ENCODE measurements at regions not wholly inside any gene's neighbourhood (a gene's known extent, or its start where the extent isn't known, plus 50 kb on each side); places are given as distances from the start of the nearest gene placed in this dataset.

GRCh38 chr12:22935501-22935900, 310.5 kb downstream of the ETNK1 start:
- no peaks in the 10 kb centered on the region for H3K27me3 ChIP-seq
- no peaks in the 10 kb centered on the region for H3K4me1 ChIP-seq (ENCODE audit: control insufficient read depth in 1 of 2, insufficient read depth in 1 of 2, low read depth in 1 of 2, low read length in 1 of 2)
- no peaks in the 10 kb centered on the region for H3K9me3 ChIP-seq
- H3K4me3 ChIP-seq (ENCODE audit: low read depth in 1 of 2, low read length in 1 of 2) = no peak overlapping the region
- no peaks in the 10 kb centered on the region for H3K36me3 ChIP-seq
- no peak for TF ChIP-seq CTCF (IDR thresholded peaks at IDR 0.05)
- H3K27ac ChIP-seq = no peak overlapping the region

- no peak overlapping the region for H3K4me3 ChIP-seq (ENCODE audit: low read depth in 1 of 2, low read length in 1 of 2)
- no peak overlapping the region for H3K27ac ChIP-seq
- no peaks in the 10 kb centered on the region for H3K36me3 ChIP-seq
- no peaks in the 10 kb centered on the region for H3K4me1 ChIP-seq (ENCODE audit: control insufficient read depth in 1 of 2, insufficient read depth in 1 of 2, low read depth in 1 of 2, low read length in 1 of 2)
- H3K9me3 ChIP-seq = no peaks in the 10 kb centered on the region
- H3K27me3 ChIP-seq = no peaks in the 10 kb centered on the region
- TF ChIP-seq CTCF (IDR thresholded peaks at IDR 0.05) = no peak
Observed at GRCh38 chr12:22938323-22938722, 313.4 kb downstream of the ETNK1 start.

GRCh38 chr12:22951206-22951605, 326.2 kb downstream of the ETNK1 start:
- H3K4me1 ChIP-seq (ENCODE audit: control insufficient read depth in 1 of 2, insufficient read depth in 1 of 2, low read depth in 1 of 2, low read length in 1 of 2) = no peaks in the 10 kb centered on the region
- TF ChIP-seq CTCF (IDR thresholded peaks at IDR 0.05) = no peak
- no peaks in the 10 kb centered on the region for H3K36me3 ChIP-seq
- H3K27me3 ChIP-seq = no peaks in the 10 kb centered on the region
- no peaks in the 10 kb centered on the region for H3K9me3 ChIP-seq
- H3K4me3 ChIP-seq (ENCODE audit: low read depth in 1 of 2, low read length in 1 of 2) = no peak overlapping the region
- H3K27ac ChIP-seq = no peak overlapping the region

GRCh38 chr12:22956690-22957089, 331.7 kb downstream of the ETNK1 start:
- Histone ChIP-seq H3K27ac (no peak overlapping the region), H3K27me3 (no peaks in the 10 kb centered on the region), H3K9me3 (no peaks in the 10 kb centered on the region), H3K36me3 (no peaks in the 10 kb centered on the region), H3K4me1 (ENCODE audit: control insufficient read depth in 1 of 2, insufficient read depth in 1 of 2, low read depth in 1 of 2, low read length in 1 of 2) (no peaks in the 10 kb centered on the region), H3K4me3 (ENCODE audit: low read depth in 1 of 2, low read length in 1 of 2) (no peak overlapping the region)
- no peak for TF ChIP-seq CTCF (IDR thresholded peaks at IDR 0.05)

GRCh38 chr12:22967171-22967570, 342.2 kb downstream of the ETNK1 start:
- Histone ChIP-seq H3K27ac (no peak overlapping the region), H3K36me3 (no peaks in the 10 kb centered on the region), H3K4me1 (ENCODE audit: control insufficient read depth in 1 of 2, insufficient read depth in 1 of 2, low read depth in 1 of 2, low read length in 1 of 2) (no peaks in the 10 kb centered on the region), H3K27me3 (no peaks in the 10 kb centered on the region), H3K4me3 (ENCODE audit: low read depth in 1 of 2, low read length in 1 of 2) (no peak overlapping the region), H3K9me3 (no peaks in the 10 kb centered on the region)
- no peak for TF ChIP-seq CTCF (IDR thresholded peaks at IDR 0.05)

- Histone ChIP-seq H3K9me3 (no peaks in the 10 kb centered on the region), H3K27me3 (no peaks in the 10 kb centered on the region), H3K4me1 (ENCODE audit: control insufficient read depth in 1 of 2, insufficient read depth in 1 of 2, low read depth in 1 of 2, low read length in 1 of 2) (no peaks in the 10 kb centered on the region), H3K4me3 (ENCODE audit: low read depth in 1 of 2, low read length in 1 of 2) (no peak overlapping the region), H3K27ac (no peak overlapping the region), H3K36me3 (no peaks in the 10 kb centered on the region)
- TF ChIP-seq CTCF (IDR thresholded peaks at IDR 0.05) = no peak
Observed at GRCh38 chr12:22969521-22969920, 344.6 kb downstream of the ETNK1 start.

Data from neutrophil (primary cell).